Hepatocyte (in vitro differentiated cells): ENCODE measurements at regions not wholly inside any gene's neighbourhood (a gene's known extent, or its start where the extent isn't known, plus 50 kb on each side); places are given as distances from the start of the nearest gene placed in this dataset.
"Not testable (repeated sequence)": the region's sequence is repeated elsewhere in the genome, so short reads cannot be mapped to it uniquely, and the experiment has no call there.

Experiments used
- DNase-seq: peaks from one replicate; pipeline ENCODE4 v3.0.0-alpha.2; 2016; ENCODE audit warnings: low spot score
- H2AFZ ChIP-seq: fragments of 200-600 bp; sonication (generic); 2 replicates; pipeline ENCODE4 v1.6.0; 2016; ENCODE audit warnings: antibody characterized with exemption, mild to moderate bottlenecking
- H3K27ac ChIP-seq: fragments of 200-600 bp; sonication (generic); 2 replicates; pipeline ENCODE4 v1.5.1; 2016; ENCODE audit warnings: mild to moderate bottlenecking
- H3K27me3 ChIP-seq: fragments of 200-600 bp; sonication (generic); 2 replicates; pipeline ENCODE4 v1.6.1; 2016
- H3K36me3 ChIP-seq: fragments of 200-600 bp; sonication (generic); replicated peaks from 2 replicates; pipeline ENCODE4 v1.5.1; 2016; ENCODE audit warnings: low read depth; ENCODE audit not compliant: insufficient read depth
- H3K4me1 ChIP-seq: fragments of 200-600 bp; sonication (generic); 2 replicates; pipeline ENCODE4 v1.5.1; 2016; ENCODE audit warnings: mild to moderate bottlenecking, moderate library complexity; ENCODE audit not compliant: insufficient read depth
- H3K4me2 ChIP-seq: fragments of 200-600 bp; sonication (generic); 2 replicates; pipeline ENCODE4 v1.6.0; 2016
- H3K4me3 ChIP-seq: fragments of 200-600 bp; sonication (generic); 2 replicates; pipeline ENCODE4 v1.5.1; 2016; ENCODE audit warnings: mild to moderate bottlenecking
- H3K79me2 ChIP-seq: fragments of 200-600 bp; sonication (generic); 2 replicates; pipeline ENCODE4 v1.6.0; 2017; ENCODE audit warnings: mild to moderate bottlenecking
- H3K9me2 ChIP-seq: fragments of 200-600 bp; sonication (generic); replicated peaks from 2 replicates; pipeline ENCODE4 v1.6.0; 2017; ENCODE audit warnings: mild to moderate bottlenecking; ENCODE audit not compliant: insufficient read depth
- H3K9me3 ChIP-seq: fragments of 200-600 bp; sonication (generic); 2 replicates; pipeline ENCODE4 v1.5.1; 2016; ENCODE audit warnings: low read depth, mild to moderate bottlenecking
- H4K20me1 ChIP-seq: fragments of 200-600 bp; sonication (generic); 2 replicates; pipeline ENCODE4 v1.6.0; 2016; ENCODE audit warnings: mild to moderate bottlenecking; ENCODE audit not compliant: insufficient read depth, poor library complexity, severe bottlenecking
- CTCF ChIP-seq: fragments of 200-600 bp; sonication (generic); IDR thresholded peaks from 2 replicates; pipeline ENCODE4 v1.5.1; 2016; ENCODE audit warnings: antibody characterized with exemption, mild to moderate bottlenecking; ENCODE audit not compliant: poor library complexity
- EZH2 ChIP-seq: fragments of 200-600 bp; sonication (generic); IDR thresholded peaks from 2 replicates; pipeline ENCODE4 v1.6.1; 2016; ENCODE audit warnings: antibody characterized with exemption, mild to moderate bottlenecking, borderline replicate concordance
- EZH2phosphoT487 ChIP-seq: fragments of 200-600 bp; sonication (generic); IDR thresholded peaks from one replicate; pipeline ENCODE4 v1.6.1; 2018; ENCODE audit warnings: antibody characterized with exemption, mild to moderate bottlenecking, low read depth, moderate library complexity; ENCODE audit not compliant: unreplicated experiment, severe bottlenecking
- WGBS: methylation state at CpG from one replicate; pipeline ENCODE4 v1.1.6; 2016; ENCODE audit warnings: low lambda C conversion rate; ENCODE audit errors: missing lambda C conversion rate; 5-methylcytosine and 5-hydroxymethylcytosine counted together

- Histone ChIP-seq H3K4me1 (no peaks in the 10 kb centered on the region), H3K79me2 (no peaks in the 10 kb centered on the region), H3K4me2 (no peak overlapping the region), H4K20me1 (no peaks in the 10 kb centered on the region), H3K36me3 (no peaks in the 10 kb centered on the region), H3K27ac (no peak overlapping the region), H3K27me3 (no peaks in the 10 kb centered on the region), H3K9me2 (no peaks in the 10 kb centered on the region), H3K9me3 (peaks cover 4% of the 10 kb centered on the region), H3K4me3 (no peak overlapping the region), H2AFZ (no peak overlapping the region)
- TF ChIP-seq EZH2 (no peak), CTCF (no peak), EZH2phosphoT487 (no peak)
- no peak for DNase-seq
Observed at GRCh38 chrX:84865113-84865512, 138.6 kb upstream of the APOOL start.

GRCh38 chrX:84870281-84870680 lies 133.4 kb upstream of the APOOL start:
- H3K79me2 ChIP-seq, H3K4me2 ChIP-seq, H3K4me1 ChIP-seq, H3K9me3 ChIP-seq, H3K9me2 ChIP-seq, H4K20me1 ChIP-seq, H3K27me3 ChIP-seq, H2AFZ ChIP-seq, DNase-seq, H3K36me3 ChIP-seq, H3K4me3 ChIP-seq, H3K27ac ChIP-seq: not testable (repeated sequence)
- 47% methylated on average over 1 of the region's 1 CpG for WGBS

DNA sequence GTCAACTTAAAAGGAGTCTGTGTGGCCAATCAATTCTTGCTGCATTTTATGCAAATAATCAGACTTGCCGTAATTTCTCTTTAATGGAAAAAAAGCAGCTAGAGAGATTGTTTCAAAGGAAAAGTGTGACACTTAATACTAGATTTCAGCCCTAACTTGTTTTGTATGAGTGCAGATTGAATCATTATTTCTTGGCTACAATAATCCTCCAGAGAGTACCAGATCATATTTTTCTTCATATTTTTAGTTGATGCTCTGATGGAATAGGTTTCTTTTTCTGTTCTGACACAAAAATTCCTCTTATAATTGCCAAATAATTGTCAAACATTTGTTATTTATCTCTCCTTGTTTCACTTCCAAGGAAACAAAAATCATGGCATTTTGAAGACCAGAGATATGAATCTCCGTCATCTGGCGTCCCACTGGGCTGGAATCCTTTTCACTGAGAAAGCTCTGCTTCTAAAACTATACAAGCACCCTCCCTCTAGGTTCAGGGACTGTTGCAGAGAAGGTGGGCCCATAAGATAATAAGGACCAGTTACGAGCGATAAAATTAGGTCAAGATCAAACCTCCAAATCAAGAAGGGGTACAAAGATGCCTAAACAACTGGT lies 131.4 kb upstream of the APOOL start:
- not testable (repeated sequence) for H3K27me3 ChIP-seq, H3K79me2 ChIP-seq, H2AFZ ChIP-seq, H3K9me2 ChIP-seq, H3K4me3 ChIP-seq, DNase-seq, H4K20me1 ChIP-seq, H3K4me1 ChIP-seq, H3K4me2 ChIP-seq, H3K9me3 ChIP-seq, H3K36me3 ChIP-seq, H3K27ac ChIP-seq
- 68% methylated on average over 5 of the region's 5 CpGs for WGBS

- Histone ChIP-seq H3K4me1 (no peaks in the 10 kb centered on the region), H2AFZ (no peak overlapping the region), H3K9me3 (no peaks in the 10 kb centered on the region), H4K20me1 (no peaks in the 10 kb centered on the region), H3K27me3 (no peaks in the 10 kb centered on the region), H3K4me2 (no peak overlapping the region), H3K4me3 (no peak overlapping the region), H3K27ac (no peak overlapping the region), H3K36me3 (no peaks in the 10 kb centered on the region), H3K9me2 (no peaks in the 10 kb centered on the region), H3K79me2 (no peaks in the 10 kb centered on the region)
- 79% methylated on average over 3 of the region's 3 CpGs for WGBS
- no peak for DNase-seq
- TF ChIP-seq CTCF (no peak), EZH2phosphoT487 (no peak), EZH2 (no peak)
Observed at GRCh38 chrX:84873176-84873575, 130.5 kb upstream of the APOOL start.

DNA sequence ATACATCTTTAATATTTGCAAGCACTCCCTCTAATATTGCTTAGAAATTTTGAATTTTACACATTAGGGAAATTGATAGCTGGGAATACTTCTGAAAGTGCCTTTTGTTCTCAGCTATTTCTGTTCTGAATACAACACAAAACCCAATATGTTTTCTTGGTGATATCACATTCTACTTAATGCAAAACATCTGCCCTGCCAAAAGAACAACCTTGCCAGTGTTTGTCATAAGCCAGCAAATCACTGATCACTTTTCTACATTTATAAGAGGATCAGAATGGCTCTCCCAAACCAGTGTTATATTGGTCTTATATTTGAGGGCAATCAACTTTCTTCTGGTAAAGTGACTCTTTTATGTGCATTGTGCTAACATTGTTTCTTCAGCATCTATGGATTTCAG lies 126.8 kb upstream of the APOOL start:
- Histone ChIP-seq H2AFZ (no peak overlapping the region), H3K27me3 (no peaks in the 10 kb centered on the region), H3K4me3 (no peak overlapping the region), H3K4me1 (no peaks in the 10 kb centered on the region), H3K4me2 (no peak overlapping the region), H3K27ac (no peak overlapping the region), H3K79me2 (no peaks in the 10 kb centered on the region), H3K9me2 (no peaks in the 10 kb centered on the region), H4K20me1 (no peaks in the 10 kb centered on the region), H3K36me3 (no peaks in the 10 kb centered on the region), H3K9me3 (no peaks in the 10 kb centered on the region)
- TF ChIP-seq EZH2phosphoT487 (no peak), CTCF (no peak), EZH2 (no peak)
- DNase-seq = no peak
